Activated naive CD4-positive, alpha-beta T cell treated with anti-CD3 and anti-CD28 coated beads for 36 hours (primary cell): ENCODE measurements at regions not wholly inside any gene's neighbourhood (a gene's known extent, or its start where the extent isn't known, plus 50 kb on each side); places are given as distances from the start of the nearest gene placed in this dataset.

Experiments
- CTCF ChIA-PET: fragments of 350-600 bp; sonication (Branson Sonifier 250); formaldehyde crosslinking; loops from one replicate; lab custom pipeline; 2021; ENCODE audit warnings: antibody characterized with exemption; lab: Charles Lee
- DNase-seq: peaks from one replicate; pipeline ENCODE4 v3.0.0-alpha.2; 2020
- H3K27ac Mint-ChIP-seq: one replicate; pipeline ENCODE4 v1.8.0; 2021; ENCODE audit warnings: mild to moderate bottlenecking, mixed read lengths
- H3K27me3 Mint-ChIP-seq: one replicate; pipeline ENCODE4 v1.8.0; 2021; ENCODE audit warnings: low read depth, mixed read lengths
- H3K36me3 Mint-ChIP-seq: one replicate; pipeline ENCODE4 v1.8.0; 2021; ENCODE audit warnings: low read depth, mixed read lengths
- H3K4me1 Mint-ChIP-seq: one replicate; pipeline ENCODE4 v1.8.0; 2021; ENCODE audit warnings: low read depth, mixed read lengths
- H3K4me3 Mint-ChIP-seq: one replicate; pipeline ENCODE4 v1.8.0; 2021; ENCODE audit warnings: mild to moderate bottlenecking, moderate library complexity, mixed read lengths
- H3K9me3 Mint-ChIP-seq: one replicate; pipeline ENCODE4 v1.8.0; 2021; ENCODE audit warnings: mixed read lengths
- intact Hi-C: fragments of 100-400 bp; cut with micrococcal nuclease; formaldehyde crosslinking; loops from one replicate; pipeline ENCODE4 v1.15.1; 2023

DNA sequence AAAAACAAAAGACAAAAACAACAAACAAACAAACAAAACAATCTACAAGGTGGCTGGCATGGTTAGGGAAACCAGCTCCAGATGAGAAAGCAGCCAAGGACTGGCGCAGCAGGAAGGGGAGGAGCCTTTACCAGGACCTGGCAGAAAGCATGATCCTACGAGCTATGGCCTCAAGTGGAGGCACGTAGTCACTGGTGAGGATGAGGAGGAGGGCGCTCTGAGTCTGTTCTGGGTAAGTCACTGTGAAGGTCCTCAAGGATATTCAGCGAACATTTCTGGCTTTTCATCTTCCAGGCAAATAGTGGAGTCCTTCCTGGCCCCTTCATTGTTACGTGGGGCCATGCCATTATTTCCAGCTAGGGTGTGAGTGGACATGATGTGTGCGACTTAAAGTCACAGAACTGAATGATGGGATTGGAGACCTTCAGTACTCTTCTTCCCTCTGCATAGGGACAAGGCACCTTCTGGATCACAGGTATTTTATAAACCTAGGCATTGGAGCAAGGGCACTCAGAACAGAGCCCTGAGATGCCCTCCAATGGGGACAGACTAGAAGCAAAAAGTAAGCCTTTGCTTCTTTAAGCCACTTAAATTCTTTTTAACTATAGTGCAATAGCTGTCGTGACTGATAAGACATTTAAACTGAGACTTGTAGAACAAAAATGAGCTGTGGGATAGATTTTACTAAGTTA, 771.3 kb downstream of the RAB28 start:
- peaks cover 2% of the 10 kb centered on the region for H3K27me3 Mint-ChIP-seq
- intact Hi-C loops, result no loop called here
- H3K4me1 Mint-ChIP-seq, result no peaks in the 10 kb centered on the region
- H3K27ac Mint-ChIP-seq, result no peak overlapping the region
- no peak for DNase-seq
- no peak overlapping the region for H3K4me3 Mint-ChIP-seq
- CTCF ChIA-PET, result interaction anchor here (0.6 kb wide), 2 partner anchors 15 to 20 kb away, joined by 3 read pairs; no protein-coding TSS in a partner anchor
- no peaks in the 10 kb centered on the region for H3K9me3 Mint-ChIP-seq
- H3K36me3 Mint-ChIP-seq, result no peaks in the 10 kb centered on the region

DNA sequence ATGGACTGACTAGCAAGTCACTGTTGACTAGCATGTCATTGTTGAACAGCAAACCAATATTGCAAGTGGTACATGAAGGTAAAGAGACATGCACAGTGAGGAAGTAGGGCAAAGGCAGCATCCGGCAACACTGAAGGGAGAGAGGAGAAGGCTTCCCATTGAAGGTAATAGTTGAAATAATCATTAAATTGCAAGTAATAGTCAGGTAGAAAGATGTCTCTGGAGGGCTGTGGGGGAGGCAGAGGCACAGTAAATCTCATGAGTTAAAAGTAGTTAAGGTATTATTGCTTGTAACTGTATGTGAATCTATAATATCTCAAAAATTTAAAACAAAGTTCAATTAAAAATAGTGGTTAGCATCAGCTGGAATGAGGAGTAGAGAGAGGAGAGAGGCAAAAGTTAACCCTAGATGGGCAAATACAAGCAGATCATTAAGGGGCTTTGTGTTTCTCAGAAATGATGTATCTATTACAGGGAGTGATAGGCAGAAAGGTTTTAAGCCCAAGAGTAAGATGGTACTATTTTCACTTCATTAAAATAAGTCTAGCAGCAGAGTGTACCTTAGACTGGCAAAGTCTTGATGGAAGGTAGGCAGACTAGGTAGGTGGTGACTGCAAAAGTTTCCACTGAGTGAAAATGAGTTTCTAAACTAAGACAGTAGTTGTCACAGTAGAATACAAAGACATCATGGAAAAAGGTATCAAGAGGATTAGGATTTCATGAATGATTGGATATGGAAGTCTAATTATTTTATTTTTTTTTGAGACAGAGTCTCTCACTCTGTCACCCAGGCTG, 776.6 kb downstream of the RAB28 start:
- no peak for DNase-seq
- intact Hi-C loops, result no loop called here
- H3K27ac Mint-ChIP-seq, result no peak overlapping the region
- CTCF ChIA-PET, result no interaction called here
- H3K4me1 Mint-ChIP-seq, result no peaks in the 10 kb centered on the region
- H3K27me3 Mint-ChIP-seq, result peaks cover 10% of the 10 kb centered on the region
- H3K36me3 Mint-ChIP-seq, result no peaks in the 10 kb centered on the region
- H3K4me3 Mint-ChIP-seq, result no peak overlapping the region
- H3K9me3 Mint-ChIP-seq, result no peaks in the 10 kb centered on the region

DNA sequence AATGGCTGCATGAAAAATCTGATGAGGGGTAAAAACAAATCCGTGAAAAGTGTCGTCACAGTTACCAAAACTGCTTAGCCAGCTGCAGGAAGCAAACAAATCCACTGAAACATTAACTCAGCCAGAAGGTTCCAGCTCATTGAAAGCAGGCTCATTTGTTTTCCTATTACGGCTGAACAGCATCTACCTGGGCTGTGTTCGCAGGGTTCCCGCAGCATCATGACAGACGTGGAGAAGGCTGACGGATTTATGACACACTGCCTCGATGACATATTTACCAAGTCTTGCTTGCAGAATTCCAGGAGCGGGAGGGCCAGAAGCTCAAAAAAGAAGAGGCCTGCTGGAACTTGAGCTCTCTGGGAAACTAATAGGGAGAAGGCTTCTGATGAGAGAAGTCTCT, 781.1 kb downstream of the RAB28 start:
- no peak overlapping the region for H3K4me3 Mint-ChIP-seq
- intact Hi-C loops, result no loop called here
- no peak for DNase-seq
- CTCF ChIA-PET, result no interaction called here
- peaks cover 10% of the 10 kb centered on the region for H3K27me3 Mint-ChIP-seq
- H3K27ac Mint-ChIP-seq, result no peak overlapping the region
- no peaks in the 10 kb centered on the region for H3K36me3 Mint-ChIP-seq
- H3K9me3 Mint-ChIP-seq, result no peaks in the 10 kb centered on the region
- no peaks in the 10 kb centered on the region for H3K4me1 Mint-ChIP-seq

DNA sequence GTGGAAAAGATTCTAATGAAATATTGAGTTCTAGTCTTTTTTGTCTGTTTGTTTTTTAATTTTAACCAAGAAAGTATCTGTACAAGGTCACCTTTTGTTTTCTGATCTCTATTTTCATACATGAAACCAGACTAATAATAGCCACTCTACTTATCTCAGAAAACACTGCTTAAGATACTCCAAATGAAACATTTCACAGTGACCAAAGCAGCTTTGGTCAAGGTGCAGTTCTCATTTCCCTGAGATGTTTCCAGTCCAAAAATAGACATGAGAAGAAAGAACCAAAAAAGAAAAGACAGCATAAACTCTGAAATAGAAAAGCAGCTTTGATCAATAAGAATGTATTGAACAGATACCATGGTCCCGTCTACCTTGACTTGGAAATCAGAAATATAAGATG, 782.8 kb downstream of the RAB28 start:
- no peak for DNase-seq
- H3K27me3 Mint-ChIP-seq, result peaks cover 10% of the 10 kb centered on the region
- no peaks in the 10 kb centered on the region for H3K9me3 Mint-ChIP-seq
- H3K27ac Mint-ChIP-seq, result no peak overlapping the region
- H3K4me1 Mint-ChIP-seq, result no peaks in the 10 kb centered on the region
- no peak overlapping the region for H3K4me3 Mint-ChIP-seq
- H3K36me3 Mint-ChIP-seq, result no peaks in the 10 kb centered on the region
- intact Hi-C loops, result no loop called here
- CTCF ChIA-PET, result no interaction called here

DNA sequence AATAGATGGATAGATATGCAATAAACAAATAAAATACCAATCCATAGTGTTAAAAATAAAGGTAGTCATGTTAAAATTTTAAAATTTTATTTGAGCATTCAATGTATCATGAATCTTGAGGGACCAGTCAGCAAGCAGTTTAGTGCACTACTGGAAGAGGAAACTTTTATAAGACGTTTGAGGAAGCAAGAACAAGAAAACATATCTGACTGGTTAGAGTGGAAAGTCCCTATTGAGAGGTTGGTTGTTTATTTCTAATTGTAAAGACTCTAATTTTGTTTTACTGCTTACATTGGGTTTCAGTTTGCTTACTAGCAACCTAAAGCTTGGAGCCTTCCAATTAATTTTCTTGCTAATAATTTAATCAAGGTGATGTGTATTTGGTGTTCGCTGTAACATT, 786.2 kb downstream of the RAB28 start:
- no peak overlapping the region for H3K27ac Mint-ChIP-seq

DNA sequence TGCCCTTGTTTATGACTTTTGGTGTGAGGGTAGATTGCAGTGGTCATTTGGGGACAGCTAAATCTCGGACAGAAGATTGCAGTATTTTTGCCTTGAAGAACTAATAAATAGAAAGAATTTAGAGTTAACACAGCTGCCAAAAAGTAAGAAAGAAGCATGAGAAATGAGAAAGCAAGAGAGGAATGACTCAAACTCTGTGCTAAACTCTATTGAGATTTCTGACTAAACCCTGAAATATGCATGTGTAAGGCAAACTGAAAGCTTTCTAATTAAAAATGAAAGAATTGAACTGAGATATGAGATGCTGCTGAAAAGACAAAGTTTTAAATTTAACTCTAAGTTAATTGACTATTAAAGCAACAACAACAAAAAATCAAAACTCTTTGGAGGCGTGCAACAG, 791.3 kb downstream of the RAB28 start:
- intact Hi-C loops, result no loop called here
- Mint-ChIP-seq H3K4me1 (no peaks in the 10 kb centered on the region), H3K9me3 (no peaks in the 10 kb centered on the region), H3K4me3 (no peak overlapping the region), H3K27me3 (peaks cover 2% of the 10 kb centered on the region), H3K36me3 (no peaks in the 10 kb centered on the region), H3K27ac (no peak overlapping the region)
- DNase-seq, result no peak
- CTCF ChIA-PET, result no interaction called here

More for the DNA sequence above, 786.2 kb downstream of the RAB28 start:
- no peaks in the 10 kb centered on the region for H3K36me3 Mint-ChIP-seq
- H3K27me3 Mint-ChIP-seq, result peaks cover 2% of the 10 kb centered on the region
- DNase-seq, result no peak
- H3K4me1 Mint-ChIP-seq, result no peaks in the 10 kb centered on the region
- no peaks in the 10 kb centered on the region for H3K9me3 Mint-ChIP-seq
- CTCF ChIA-PET, result no interaction called here
- intact Hi-C loops, result no loop called here
- no peak overlapping the region for H3K4me3 Mint-ChIP-seq

DNA sequence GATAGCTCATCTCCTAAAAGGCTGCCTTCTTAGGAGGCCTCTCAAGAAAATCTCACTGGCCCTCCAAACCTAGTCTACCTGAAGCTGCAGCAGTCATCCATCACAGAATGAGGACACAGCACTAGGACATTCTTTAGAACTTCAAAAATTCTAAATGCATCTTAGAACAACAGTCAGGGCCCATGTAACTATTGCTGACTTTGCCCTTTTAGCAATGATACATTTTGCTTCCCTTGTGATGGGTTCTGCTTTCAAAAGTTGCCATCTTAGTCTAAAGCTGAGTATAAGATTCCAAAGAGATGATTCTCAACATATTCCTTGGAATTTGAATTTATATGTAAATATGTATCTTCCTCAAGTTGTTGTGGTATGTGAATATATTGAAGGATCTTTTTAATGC, 793.0 kb downstream of the RAB28 start:
- Mint-ChIP-seq H3K4me3 (no peak overlapping the region), H3K9me3 (no peaks in the 10 kb centered on the region), H3K27me3 (peaks cover 2% of the 10 kb centered on the region), H3K36me3 (no peaks in the 10 kb centered on the region), H3K27ac (no peak overlapping the region), H3K4me1 (no peaks in the 10 kb centered on the region)
- CTCF ChIA-PET, result no interaction called here
- intact Hi-C loops, result no loop called here
- DNase-seq, result no peak

DNA sequence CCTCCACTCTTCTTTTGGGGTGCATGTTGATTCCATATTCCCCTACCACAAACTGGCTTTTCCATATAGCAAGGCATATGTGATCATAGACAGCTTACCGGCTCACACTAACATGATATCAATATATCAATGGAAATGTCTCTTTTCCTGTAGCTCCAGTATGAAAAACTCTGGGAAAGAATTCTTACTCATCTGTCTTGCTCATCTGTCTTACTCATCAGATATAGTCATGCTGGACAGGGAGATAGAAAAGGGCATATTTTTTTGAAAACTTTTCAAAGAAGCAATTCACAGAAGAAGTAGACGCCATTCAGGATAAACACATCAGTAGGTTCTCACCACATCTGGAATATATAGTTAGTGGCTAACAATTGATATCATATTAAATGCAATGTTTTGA, 794.7 kb downstream of the RAB28 start:
- peaks cover 2% of the 10 kb centered on the region for H3K27me3 Mint-ChIP-seq
- H3K4me1 Mint-ChIP-seq, result no peaks in the 10 kb centered on the region
- no peak overlapping the region for H3K27ac Mint-ChIP-seq
- H3K4me3 Mint-ChIP-seq, result no peak overlapping the region
- CTCF ChIA-PET, result interaction anchor here (0.5 kb wide), 1 partner anchor 40 kb away, joined by 4 read pairs; no protein-coding TSS in a partner anchor
- intact Hi-C loops, result no loop called here
- no peaks in the 10 kb centered on the region for H3K36me3 Mint-ChIP-seq
- no peak for DNase-seq
- H3K9me3 Mint-ChIP-seq, result no peaks in the 10 kb centered on the region

DNA sequence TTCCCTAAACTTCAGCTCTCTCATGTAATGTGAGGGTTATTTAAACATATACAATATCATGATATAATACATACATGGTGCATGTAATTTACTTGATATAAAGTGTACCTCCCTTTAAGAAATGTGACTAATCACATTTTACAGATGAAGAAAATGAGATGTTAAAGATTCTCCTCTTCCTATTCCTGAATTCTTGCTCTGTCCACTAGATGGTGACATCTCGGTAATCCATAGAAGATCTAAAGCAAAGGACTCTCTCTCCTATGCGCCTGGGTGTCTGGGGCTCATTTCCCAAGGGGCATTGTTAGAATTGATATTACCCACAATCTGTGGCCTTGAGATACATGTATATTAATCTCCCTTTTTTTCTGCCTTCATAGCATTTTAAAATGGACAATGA, 804.9 kb downstream of the RAB28 start:
- Mint-ChIP-seq H3K9me3 (peaks cover 5% of the 10 kb centered on the region), H3K4me3 (no peak overlapping the region), H3K36me3 (no peaks in the 10 kb centered on the region), H3K4me1 (no peaks in the 10 kb centered on the region), H3K27me3 (peaks cover 9% of the 10 kb centered on the region), H3K27ac (no peak overlapping the region)
- intact Hi-C loops, result loop anchor here (1.0 kb wide), 1 partner anchor 870 kb away; no protein-coding TSS in a partner anchor
- CTCF ChIA-PET, result interaction anchor here (0.6 kb wide), 1 partner anchor 48 kb away, joined by 3 read pairs; no protein-coding TSS in a partner anchor
- no peak for DNase-seq

DNA sequence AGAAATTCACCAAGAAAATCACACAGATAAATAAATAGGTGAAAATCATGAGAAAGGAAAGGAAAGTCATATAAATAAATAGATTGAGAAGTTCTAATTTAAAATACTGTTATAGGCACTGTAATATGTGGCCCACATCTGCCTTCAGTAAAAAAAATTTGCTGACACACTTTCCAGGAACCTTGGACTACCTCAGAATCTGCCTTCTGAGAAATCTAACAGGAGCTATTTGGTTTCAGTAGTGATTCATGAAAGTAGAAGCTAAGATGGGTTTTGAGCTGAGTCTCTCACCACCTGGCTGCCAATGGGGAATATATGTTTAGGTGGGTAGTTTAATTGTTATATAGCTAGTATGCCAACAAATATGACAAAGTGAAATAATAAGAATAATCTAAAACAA, 810.0 kb downstream of the RAB28 start:
- CTCF ChIA-PET, result no interaction called here
- DNase-seq, result no peak
- peaks cover 8% of the 10 kb centered on the region for H3K9me3 Mint-ChIP-seq
- H3K27ac Mint-ChIP-seq, result no peak overlapping the region
- no peaks in the 10 kb centered on the region for H3K36me3 Mint-ChIP-seq
- intact Hi-C loops, result no loop called here
- no peaks in the 10 kb centered on the region for H3K4me1 Mint-ChIP-seq
- H3K4me3 Mint-ChIP-seq, result no peak overlapping the region
- H3K27me3 Mint-ChIP-seq, result peaks cover 5% of the 10 kb centered on the region

DNA sequence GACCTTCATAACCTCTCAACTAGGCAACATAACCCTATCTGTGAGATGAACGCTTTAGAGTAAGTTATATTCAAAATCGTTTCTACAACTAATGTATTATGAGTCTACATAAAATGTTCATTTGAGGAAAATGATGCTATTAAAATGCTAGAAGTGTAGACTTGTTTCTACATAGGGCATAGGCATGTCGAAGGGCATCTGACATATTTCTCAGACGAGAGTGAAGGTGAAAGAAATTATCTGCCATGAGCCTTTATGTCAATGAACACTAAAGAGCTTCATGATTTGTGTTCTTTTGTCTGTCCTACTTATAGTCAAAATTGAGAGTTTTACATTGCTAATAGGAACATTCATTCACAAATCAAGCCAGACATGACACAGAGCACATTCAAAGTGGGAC, 811.8 kb downstream of the RAB28 start:
- Mint-ChIP-seq H3K27ac (no peak overlapping the region), H3K36me3 (no peaks in the 10 kb centered on the region), H3K9me3 (peaks cover 8% of the 10 kb centered on the region), H3K4me1 (no peaks in the 10 kb centered on the region), H3K4me3 (no peak overlapping the region), H3K27me3 (peaks cover 5% of the 10 kb centered on the region)
- intact Hi-C loops, result no loop called here
- DNase-seq, result no peak
- CTCF ChIA-PET, result no interaction called here

DNA sequence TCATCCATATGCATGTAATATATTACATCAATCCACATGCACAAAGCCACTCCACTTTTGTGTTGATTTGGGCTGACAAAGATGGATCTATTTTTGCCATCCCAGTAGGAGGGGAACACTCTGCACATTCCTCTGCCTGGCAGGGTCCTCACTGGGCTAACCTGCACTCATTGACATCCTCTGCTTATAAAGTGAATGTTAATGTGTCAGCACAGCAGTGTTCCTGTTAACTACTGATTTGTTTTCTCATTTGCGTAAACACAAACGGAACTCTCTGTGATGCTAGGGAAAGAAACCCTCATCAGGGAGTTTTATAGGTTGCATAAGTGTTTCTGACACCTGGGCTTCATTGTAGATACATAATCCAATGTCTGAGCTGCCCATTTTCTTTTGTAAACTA, 826.0 kb downstream of the RAB28 start:
- CTCF ChIA-PET, result no interaction called here
- Mint-ChIP-seq H3K36me3 (no peaks in the 10 kb centered on the region), H3K4me1 (no peaks in the 10 kb centered on the region), H3K27ac (no peak overlapping the region), H3K4me3 (no peak overlapping the region), H3K9me3 (peaks cover 6% of the 10 kb centered on the region), H3K27me3 (peaks cover 2% of the 10 kb centered on the region)
- no peak for DNase-seq
- intact Hi-C loops, result no loop called here

DNA sequence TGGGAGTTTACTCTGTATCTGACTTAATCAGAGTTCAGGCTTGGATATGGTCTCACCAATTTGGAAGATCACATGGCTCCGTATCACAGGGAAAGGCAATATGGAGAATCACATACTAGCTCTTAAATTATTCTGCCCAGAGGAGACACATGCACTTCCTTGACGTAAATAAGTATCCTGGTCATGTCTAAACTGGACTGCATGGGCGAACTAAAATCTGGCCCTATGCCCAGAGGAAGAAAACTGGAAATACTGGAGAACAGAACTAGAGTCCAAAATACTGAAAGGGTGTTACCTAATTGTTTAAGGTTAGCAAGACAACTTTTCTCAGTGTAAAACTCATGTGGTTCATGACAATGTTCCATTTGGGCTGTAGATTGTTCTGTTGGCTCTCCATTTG, 832.3 kb downstream of the RAB28 start:
- DNase-seq, result no peak
- H3K4me1 Mint-ChIP-seq, result no peaks in the 10 kb centered on the region
- H3K27me3 Mint-ChIP-seq, result peaks cover 2% of the 10 kb centered on the region
- intact Hi-C loops, result no loop called here
- H3K27ac Mint-ChIP-seq, result no peak overlapping the region
- H3K4me3 Mint-ChIP-seq, result no peak overlapping the region
- no peaks in the 10 kb centered on the region for H3K36me3 Mint-ChIP-seq
- H3K9me3 Mint-ChIP-seq, result peaks cover 2% of the 10 kb centered on the region
- CTCF ChIA-PET, result no interaction called here
